Posterior cingulate gyrus (tissue), 11 donors: ENCODE measurements at regions not wholly inside any gene's neighbourhood (a gene's known extent, or its start where the extent isn't known, plus 50 kb on each side); places are given as distances from the start of the nearest gene placed in this dataset.
"Not testable (repeated sequence)": the region's sequence is repeated elsewhere in the genome, so short reads cannot be mapped to it uniquely, and the experiment has no call there.

ENCODE experiments used
- DNase-seq, 10 donors: peaks; one replicate each; pipeline versions ENCODE4 v3.0.0 to v3.0.0-alpha.2; 2020 to 2021; ENCODE audit warnings: mixed read lengths in 3 of 10
- intact Hi-C: fragments of 100-400 bp; cut with DNase I; formaldehyde crosslinking; loops from one replicate; pipeline ENCODE4 v1.15.1; 2023

DNA sequence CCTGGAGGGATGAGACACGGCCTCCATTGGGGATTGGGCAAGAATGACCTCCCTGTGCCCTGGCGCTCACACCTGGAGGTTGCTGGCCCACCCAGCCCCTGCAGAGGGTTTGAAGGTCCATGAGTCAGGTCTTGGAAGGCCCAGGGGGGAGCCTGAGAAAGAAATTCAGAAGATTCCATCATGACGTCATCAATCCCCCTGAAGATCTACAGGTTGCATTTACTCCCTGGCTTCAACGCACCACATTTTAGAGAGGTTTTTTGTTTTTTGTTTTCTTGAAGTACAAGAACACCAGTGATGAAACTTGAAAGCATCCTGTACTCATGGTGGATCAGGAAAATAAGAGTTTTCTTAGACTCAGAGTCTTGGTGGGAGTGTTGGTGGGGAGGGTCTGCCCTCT is 82.4 kb upstream of the SLC25A33 start:
- DNase-seq, result no peak
- intact Hi-C loops, result loop anchor here (1.0 kb wide), 1 partner anchor 168 kb away; no protein-coding TSS in a partner anchor

DNA sequence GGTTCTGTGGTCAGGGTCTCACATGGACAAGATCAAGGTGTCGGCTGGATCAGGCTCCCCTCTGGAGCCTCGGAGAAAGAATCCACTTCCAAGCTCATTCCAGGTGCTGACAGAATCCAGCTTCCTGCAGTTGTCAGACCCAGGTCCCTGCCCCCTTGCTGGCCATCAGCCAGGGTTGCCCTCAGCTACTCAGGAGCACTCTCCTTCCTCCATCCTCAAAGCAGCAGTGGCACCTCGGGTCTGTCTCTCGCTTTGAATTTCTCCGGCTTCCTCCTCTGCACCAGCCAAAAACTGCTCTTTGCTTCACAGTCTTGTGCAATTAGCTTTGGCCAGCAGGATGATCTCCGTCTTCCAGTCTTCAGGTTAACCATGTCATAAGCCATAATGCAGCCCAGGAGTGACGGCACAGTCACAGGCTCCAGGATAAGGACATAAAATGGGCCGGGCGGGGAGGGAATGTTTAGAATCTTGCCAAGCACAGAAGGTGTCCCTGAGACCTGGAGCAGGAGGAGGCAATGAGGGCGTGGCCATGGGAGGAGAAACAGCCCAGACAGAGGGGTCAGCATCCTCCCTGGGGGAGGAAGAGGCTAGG is 79.4 kb upstream of the SLC25A33 start:
- intact Hi-C loops, result no loop called here

DNA sequence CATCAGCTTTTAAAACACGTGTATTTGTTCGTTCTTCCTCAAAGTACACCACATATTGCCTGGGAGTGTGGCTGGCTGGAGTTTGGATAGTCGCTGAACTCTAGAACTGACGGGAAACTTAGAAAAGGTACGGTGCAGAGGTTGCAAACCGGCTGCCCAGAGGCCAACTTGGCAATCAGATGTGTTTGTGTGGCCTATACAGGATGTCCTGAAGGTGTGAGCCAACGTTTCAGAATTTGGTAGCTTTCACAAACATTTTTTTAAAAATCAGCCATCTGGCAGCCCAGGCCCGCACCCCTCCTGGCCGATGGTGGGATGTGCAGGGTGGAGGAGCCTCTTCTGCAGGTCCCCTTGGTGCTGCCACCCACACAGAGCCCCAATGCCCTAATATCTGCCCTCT is 73.6 kb upstream of the SLC25A33 start:
- intact Hi-C loops, result no loop called here

More for the DNA sequence above, 79.4 kb upstream of the SLC25A33 start:
- no peak for DNase-seq

DNA sequence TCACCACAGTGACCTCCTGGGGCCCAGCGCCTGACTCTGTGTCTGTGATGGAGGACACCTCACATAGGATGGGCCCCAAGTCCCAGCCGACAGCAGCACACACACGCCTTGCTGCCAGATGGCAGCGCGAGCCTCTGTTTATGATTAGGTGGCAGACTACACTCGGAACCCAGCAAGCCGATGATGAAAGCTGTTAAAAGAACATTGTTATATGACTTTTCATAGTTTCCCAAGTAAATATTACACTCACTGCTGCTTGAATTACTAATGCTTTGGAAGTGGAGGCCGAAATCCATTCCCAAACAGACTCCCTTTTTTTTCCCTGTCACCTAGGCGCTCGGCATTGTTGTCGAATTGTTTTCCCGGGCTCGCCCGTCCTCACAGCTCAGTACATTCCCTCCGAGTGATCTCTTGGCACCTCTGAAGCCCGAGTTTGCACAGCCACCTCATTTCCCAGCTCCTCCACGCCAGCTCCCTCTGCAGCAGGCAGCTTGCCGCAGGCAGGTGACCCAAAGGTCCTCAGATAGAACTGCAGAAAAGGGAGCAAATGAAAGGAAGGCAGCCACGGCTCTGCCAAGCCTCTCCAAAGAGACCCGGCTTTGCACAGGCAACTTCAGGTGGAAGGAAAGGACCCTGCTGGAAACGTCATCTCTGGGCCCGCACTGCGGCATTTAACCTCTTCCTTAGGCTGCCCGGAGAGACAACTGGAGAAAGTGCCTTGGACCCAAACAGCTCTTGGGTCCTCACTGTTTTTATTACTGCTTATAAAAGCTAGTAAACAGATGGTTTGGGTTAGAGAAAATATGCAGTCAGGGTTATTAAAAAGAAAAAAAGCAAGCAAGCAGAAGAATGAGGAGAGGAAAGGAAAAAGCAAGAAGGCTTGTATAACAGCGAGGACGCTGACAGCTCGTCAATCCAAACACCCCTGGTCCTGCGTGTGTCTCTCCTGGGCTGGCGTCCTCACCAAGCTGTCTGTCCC is 72.2 kb upstream of the SLC25A33 start:
- no peak for DNase-seq
- intact Hi-C loops, result no loop called here

More for the DNA sequence above, 73.6 kb upstream of the SLC25A33 start:
- DNase-seq, result no peak

DNA sequence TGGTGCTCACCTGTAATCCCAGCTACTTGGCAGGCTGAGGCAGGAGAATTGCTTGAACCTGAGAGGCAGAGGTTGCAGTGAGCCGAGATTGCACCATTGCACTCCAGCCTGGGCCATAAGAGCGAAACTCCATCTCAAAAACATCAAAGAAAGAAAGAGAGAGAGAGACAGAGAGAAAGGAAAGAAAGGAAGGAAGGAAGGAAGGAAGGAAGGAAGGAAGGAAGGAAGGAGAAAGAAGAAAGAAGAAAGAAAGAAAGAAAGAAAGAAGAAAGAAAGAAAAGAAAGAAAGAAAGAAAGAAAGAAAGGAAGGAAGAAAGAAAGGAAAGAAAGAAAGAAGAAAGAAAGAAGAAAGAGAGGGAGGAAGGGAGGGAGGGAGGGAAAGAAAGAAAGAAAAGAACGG is 69.4 kb upstream of the SLC25A33 start:
- DNase-seq, intact Hi-C loops: not testable (repeated sequence)

DNA sequence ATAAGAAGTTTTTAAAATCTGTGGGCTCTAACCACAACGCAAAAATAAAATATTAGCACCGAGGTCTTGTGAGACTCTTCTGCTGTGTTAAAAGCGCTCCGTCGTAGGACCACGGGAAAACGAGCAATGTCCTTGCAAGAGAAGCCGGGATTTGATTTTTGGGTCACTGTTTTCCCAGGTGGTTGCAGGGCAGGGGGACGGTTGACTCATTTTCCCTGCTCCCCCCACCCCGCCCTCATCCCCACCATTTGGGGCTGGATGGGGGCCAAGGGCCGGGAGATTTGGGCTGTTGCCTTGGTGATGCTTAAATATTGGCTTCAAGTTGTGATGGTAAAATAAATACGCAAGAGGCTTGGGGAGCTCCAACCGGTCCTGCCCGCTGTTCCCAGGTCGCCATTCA is 67.6 kb upstream of the SLC25A33 start:
- DNase-seq, result no peak
- intact Hi-C loops, result no loop called here

DNA sequence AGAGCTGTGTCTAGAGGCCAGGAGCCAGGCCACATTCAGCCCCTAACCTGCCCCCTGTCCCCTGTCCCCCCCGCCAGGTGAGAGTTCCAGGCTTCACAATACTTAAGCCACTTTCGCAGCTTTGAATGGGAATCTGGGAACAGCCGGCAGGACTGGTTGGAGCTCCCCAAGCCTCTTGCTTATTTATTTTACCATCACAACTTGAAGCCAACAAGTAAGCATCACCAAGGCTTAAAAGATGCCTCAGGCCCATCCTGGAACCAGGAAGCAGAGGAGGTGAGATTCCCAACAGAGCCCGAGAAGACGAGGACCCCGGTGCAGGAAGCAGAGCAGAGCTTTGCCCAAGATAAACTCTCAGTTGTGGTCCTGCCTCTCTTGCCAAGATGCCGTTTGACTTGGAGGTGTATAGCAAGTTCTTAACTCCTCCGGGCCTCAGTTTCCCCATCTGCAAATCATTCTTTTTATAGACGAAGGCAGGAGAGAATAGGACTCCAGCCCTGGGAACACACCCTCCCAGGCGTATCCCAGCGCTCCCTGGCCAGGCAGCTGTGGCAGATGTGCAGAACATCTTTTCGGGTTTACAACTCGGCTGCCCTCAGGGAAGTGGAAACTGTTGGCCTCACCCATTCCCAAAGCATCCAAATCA is 66.8 kb upstream of the SLC25A33 start:
- DNase-seq, result no peak

DNA sequence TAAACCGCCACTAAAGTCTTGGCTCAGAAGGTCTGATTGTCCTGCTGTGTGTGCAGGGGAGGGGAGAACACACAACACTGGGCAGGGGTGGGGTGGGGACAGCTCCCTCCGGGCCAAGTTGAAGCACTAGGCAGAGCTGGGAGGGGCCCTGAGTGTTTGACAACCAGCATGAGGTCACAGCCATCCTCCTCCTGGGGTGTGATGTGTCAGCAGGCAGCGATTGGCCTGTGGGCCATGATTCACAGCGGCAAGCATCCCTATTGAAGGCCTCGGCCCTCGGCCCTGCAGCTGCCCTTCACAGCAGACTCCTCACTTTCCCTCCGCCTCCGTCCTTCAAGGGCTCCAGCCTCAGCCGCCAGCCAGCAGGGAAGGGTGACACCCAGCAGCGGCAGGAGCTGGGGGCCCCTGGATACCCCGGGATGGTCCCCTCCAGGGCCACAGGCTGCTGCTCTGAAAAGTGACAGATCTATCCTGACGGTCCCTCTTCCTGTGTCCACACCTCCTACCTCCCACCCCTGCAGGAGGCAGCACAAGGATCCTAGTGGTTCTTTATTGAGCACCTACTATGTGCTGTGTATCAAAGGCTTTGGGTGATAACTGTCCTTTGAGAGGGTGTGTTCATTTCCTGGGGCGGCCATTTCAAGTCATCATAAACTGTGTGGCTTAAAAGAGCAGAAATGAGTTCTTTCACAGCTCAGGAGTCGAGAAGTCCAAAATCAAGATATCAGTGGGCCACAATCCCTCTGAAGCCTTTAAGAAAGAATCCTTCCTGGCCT is 66.0 kb upstream of the SLC25A33 start:
- peak in 2 of 10 donors; percentile 46 to 87 for DNase-seq
- intact Hi-C loops, result no loop called here

More for the DNA sequence above, 66.8 kb upstream of the SLC25A33 start:
- intact Hi-C loops, result no loop called here

DNA sequence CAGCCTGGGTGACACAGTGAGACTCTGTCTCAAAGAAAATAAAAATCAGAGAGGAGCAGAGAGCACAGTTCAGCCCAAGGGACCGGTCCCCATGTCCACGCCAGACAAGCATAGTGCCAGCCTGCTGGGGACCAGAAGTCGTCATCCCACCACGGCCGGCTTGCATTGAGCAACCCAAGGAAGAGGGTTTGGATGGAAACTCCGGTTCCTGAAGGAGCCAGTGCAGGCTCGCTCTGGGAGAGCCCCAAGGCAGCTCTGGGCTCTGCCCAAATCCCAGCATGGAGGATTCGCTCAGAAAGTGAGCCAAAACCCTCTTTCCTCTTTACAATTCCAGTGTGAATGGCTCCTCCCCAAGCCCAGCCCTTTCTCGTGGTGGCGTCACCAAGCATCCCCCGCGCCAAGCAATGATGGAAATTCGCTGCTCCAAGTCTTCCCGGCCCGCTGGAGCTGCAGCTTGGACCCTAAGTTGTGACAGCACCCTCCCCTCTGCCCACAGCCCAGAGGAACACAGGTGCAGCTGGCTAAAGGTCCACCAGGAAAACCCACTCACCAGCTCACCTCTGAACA is 64.1 kb upstream of the SLC25A33 start:
- intact Hi-C loops, result no loop called here
- DNase-seq, result no peak

DNA sequence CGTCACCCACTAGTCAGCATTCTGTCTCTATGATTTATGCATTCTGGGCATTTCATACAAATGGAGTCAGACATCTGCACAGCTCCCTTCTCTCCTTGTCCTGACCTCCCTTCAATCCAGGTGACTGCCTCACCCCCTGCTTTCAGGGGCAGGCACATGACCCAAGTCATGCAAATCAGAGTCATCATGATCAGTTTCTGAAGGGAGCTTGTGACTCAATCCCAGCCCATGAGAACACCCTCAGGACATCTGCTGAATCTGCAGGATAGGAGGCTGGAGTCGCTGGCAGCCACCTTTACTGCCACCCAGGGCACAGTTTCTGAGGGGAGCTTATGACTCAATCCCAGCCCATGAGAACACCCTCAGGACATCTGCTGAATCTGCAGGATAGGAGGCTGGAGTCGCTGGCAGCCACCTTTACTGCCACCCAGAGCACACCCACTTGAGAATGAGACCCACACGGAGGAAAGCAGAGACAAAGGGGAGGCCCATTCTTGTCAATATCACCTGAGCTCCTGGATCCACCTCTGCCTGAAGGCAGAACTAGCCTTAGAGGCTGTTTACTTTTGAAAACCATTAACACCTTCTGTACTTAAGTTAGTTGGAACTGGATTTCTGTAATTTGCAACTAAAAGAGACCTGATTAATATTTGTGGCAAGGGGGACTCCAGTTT is 62.3 kb upstream of the SLC25A33 start:
- intact Hi-C loops, result no loop called here
- no peak for DNase-seq

DNA sequence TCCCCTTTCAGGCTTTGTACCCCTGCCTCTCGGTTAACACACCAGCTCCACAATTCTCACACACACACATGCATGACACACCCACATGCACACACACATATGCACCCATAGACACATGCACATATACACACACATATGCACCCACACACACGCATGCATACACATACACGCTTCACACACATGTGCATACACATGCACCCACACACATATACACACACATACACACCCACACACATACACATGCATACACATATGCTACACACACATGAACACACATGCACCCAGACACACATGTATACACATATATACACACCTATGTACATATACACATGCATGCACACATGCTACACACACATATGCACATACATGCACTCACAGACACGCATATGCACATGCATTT is 61.7 kb upstream of the SLC25A33 start:
- DNase-seq, result no peak
- intact Hi-C loops, result no loop called here

DNA sequence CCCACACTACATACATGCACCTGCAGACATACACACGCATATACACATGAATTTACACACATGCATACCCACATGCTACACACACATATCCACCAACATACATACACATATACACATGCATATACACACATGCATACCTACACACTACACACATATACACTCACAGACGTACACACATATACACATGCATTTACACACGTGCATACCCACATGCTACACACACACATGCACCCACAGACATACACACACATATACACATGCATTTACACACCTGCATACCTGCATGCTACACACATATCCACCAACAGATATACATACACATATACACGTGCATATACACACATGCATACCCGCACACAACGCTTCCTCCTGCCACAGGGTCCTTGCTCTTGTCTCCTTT is 61.2 kb upstream of the SLC25A33 start:
- intact Hi-C loops, result no loop called here
- no peak for DNase-seq

DNA sequence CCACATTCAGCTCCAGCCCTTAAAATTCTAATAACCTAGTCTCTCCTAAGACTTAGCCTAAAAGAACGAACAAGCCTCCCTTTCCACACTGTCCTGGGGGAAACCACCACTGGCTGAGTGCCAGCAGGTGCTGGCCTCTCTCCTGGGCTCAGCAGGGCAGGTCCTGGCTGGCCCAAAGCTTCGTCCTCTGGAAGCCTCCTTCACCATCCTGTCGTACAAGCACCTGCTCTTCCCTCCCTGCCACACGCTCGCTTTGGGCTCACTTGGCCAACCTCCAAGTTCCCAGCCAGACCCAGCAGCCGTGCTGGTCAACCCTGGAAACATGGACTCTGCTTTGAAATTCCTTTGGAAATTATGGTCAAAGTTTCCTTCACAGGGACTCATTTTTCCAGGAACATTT is 58.2 kb upstream of the SLC25A33 start:
- DNase-seq, result no peak
- intact Hi-C loops, result no loop called here

DNA sequence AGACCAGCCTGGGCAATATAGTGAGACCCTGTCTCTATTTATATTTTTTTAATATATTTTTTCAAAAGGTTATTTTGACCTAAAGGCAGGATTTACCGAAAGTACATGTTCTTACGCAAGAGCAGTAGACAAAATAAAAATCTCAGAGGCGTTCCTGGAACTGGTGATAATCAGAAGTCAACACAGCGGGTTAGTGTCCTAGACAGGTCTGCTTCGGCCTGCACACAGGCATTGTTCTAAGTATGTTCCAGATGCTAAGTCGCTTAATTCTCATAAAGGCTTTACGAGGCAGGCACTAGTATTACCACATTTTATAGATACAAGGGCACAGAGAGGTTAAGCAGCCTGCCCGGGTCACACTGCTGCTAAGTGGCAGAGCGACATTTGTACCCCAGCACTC is 56.9 kb upstream of the SLC25A33 start:
- intact Hi-C loops, result no loop called here
- no peak for DNase-seq

DNA sequence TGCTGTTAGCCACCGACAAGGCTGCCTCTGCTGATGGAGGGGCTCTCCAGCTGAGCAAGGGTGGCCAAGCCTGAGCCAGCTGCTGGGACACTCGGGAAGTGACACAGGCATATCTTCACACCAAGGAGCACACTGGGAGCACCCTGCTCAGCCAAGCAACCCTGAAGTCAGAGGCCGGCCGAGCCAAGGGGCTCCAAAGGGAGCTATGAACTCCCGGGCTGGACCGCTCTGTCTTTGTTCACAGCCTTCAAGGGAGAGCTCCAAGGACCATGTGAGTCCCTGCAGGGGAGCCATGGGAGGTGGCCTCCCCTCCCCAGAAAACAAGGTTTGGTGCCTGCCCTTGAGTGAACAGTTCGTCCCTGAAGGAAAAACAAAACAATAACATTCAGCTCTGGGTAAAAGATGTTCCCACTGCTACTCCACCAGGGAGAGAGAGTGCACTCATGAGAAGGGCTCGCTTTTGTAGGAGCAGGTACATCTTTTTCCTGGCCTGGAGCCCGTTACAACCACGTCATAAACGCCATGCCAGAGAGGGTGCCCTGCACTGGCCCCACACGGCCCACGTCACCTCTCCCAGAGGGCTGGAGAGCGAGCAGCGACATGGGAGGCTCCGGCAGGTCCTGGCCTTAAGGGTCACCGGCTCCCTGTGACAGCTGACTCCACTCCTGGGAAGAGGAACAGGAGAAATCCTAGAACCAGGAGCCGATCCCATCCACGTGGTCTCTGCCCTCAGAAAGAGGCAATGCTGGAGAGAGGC is 56.3 kb upstream of the SLC25A33 start:
- intact Hi-C loops, result no loop called here
- no peak for DNase-seq

DNA sequence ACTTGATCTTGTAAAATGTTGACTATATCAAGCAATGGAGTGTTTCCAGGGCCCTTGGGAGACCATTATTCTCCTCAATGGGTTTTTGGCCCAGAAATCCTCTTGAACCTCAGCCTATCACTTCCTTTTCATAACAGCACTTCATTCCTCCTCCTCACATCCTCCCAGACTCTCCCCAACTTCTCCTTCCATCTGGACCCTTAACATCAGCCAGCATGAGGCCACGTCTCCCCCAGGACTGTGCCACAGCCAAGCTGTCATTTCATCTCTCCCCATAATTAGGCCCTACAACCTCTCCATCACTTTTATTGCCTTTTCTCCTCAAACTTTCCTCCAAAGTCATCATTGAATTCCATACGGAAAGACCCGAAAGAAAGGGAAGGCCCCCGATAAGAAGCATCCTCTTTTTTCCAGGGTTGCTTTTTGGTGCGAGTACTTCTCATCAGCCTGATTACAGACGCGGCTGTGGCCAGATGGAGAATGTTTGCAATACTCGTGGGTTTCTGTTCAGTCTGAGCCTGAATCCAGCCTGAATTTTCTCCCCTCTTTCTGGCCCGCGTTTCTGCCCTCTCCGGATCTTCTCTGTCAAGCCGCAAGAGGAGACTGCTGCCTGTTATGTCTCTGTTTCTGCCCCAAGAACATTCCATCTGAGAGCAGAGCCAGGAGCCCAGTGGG is 52.7 kb upstream of the SLC25A33 start:
- DNase-seq, result no peak
- intact Hi-C loops, result no loop called here
